Fibroblast of lung (primary cell): ENCODE measurements at regions not wholly inside any gene's neighbourhood (a gene's known extent, or its start where the extent isn't known, plus 50 kb on each side); places are given as distances from the start of the nearest gene placed in this dataset.

Source experiments
- EZH2 ChIP-seq: IDR thresholded peaks from 2 replicates; pipeline ENCODE4 v1.5.1; 2012; ENCODE audit warnings: low read length, control low read depth, mild to moderate bottlenecking; ENCODE audit errors: missing control alignments
- TF ChIP-seq, protein P1 (sequence below), 2 donors: IDR thresholded peaks in 1 of 2; conservative IDR thresholded peaks in 1 of 2; 1 replicate in 1 of 2; 2 replicates in 1 of 2; pipeline ENCODE4 v1.5.1; 2011 to 2012; ENCODE audit warnings: low read length in 2 of 2, control low read depth in 1 of 2, inconsistent platforms in 1 of 2, low read depth in 1 of 2, mild to moderate bottlenecking in 1 of 2

DNA sequence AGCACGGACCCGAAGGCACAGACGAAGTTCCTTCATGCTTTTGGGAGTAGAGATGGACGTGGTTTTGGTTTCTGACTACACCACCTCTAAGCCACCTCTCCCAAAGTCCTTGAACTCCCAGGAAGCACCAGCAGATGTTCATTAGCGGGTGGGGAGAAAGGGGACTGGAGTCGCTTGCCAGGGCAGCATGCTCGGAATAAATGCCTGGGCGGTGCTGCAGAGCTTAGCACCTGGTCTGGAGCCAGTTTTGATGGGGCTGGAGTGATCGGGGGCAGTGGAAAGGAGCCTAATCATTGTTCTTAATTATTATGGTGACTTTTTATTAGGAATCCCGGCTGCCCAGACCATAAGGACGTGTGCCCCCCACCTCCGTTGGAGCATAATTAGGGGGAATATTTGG, 220.8 kb downstream of the TFCP2L1 start:
- no peak for TF ChIP-seq EZH2
- TF ChIP-seq, protein P1, sequence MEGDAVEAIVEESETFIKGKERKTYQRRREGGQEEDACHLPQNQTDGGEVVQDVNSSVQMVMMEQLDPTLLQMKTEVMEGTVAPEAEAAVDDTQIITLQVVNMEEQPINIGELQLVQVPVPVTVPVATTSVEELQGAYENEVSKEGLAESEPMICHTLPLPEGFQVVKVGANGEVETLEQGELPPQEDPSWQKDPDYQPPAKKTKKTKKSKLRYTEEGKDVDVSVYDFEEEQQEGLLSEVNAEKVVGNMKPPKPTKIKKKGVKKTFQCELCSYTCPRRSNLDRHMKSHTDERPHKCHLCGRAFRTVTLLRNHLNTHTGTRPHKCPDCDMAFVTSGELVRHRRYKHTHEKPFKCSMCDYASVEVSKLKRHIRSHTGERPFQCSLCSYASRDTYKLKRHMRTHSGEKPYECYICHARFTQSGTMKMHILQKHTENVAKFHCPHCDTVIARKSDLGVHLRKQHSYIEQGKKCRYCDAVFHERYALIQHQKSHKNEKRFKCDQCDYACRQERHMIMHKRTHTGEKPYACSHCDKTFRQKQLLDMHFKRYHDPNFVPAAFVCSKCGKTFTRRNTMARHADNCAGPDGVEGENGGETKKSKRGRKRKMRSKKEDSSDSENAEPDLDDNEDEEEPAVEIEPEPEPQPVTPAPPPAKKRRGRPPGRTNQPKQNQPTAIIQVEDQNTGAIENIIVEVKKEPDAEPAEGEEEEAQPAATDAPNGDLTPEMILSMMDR (conservative IDR thresholded peaks at IDR 0.05 in 1 of 2, IDR thresholded peaks at IDR 0.05 in 1 of 2; ENCODE audit: low read depth in 1 of 2, low read length in 2 of 2) = no peak
